GM23338 (cell line): ENCODE measurements at regions not wholly inside any gene's neighbourhood (a gene's known extent, or its start where the extent isn't known, plus 50 kb on each side); places are given as distances from the start of the nearest gene placed in this dataset.

ENCODE experiments used
- ATAC-seq: fragments of 200-7000 bp; cut with Tn5 transposase; 3 replicates; pipeline ENCODE4 v1.9.1; 2020
- DNase-seq: peaks from one replicate; pipeline ENCODE4 v3.0.0-alpha.2; 2015; ENCODE audit warnings: low spot score
- H2AFZ ChIP-seq: fragments of 200-600 bp; sonication (generic); 2 replicates; pipeline ENCODE4 v1.8.0; 2016; ENCODE audit warnings: antibody characterized with exemption, mild to moderate bottlenecking, moderate library complexity
- H3F3A ChIP-seq: fragments of 200-600 bp; sonication (generic); replicated peaks from 2 replicates; pipeline ENCODE4 v1.8.0; 2017; ENCODE audit warnings: antibody characterized with exemption, mixed run types, low read depth
- H3K27ac ChIP-seq: fragments of 200-600 bp; sonication (generic); 2 replicates; pipeline ENCODE4 v1.6.1; 2016; ENCODE audit warnings: low read depth
- H3K27me3 ChIP-seq: fragments of 200-600 bp; sonication (generic); 2 replicates; pipeline ENCODE4 v1.8.0; 2016; ENCODE audit warnings: mild to moderate bottlenecking, mixed run types, moderate library complexity; ENCODE audit not compliant: insufficient read depth
- H3K36me3 ChIP-seq: fragments of 200-600 bp; sonication (generic); 2 replicates; pipeline ENCODE4 v1.8.0; 2016; ENCODE audit warnings: mild to moderate bottlenecking; ENCODE audit not compliant: insufficient read depth
- H3K4me1 ChIP-seq: fragments of 200-600 bp; sonication (generic); 2 replicates; pipeline ENCODE4 v1.8.0; 2016; ENCODE audit warnings: mild to moderate bottlenecking, moderate library complexity; ENCODE audit not compliant: insufficient read depth
- H3K4me2 ChIP-seq: fragments of 200-600 bp; sonication (generic); 2 replicates; pipeline ENCODE4 v1.7.1; 2017; ENCODE audit warnings: mixed run types
- H3K4me3 ChIP-seq: fragments of 200-600 bp; sonication (generic); 2 replicates; pipeline ENCODE4 v1.6.1; 2016; ENCODE audit warnings: mixed run types
- H3K79me2 ChIP-seq: fragments of 200-600 bp; sonication (generic); replicated peaks from 2 replicates; pipeline ENCODE4 v1.8.0; 2017; ENCODE audit warnings: mild to moderate bottlenecking; ENCODE audit not compliant: insufficient read depth
- H3K9me2 ChIP-seq: fragments of 200-600 bp; sonication (generic); 2 replicates; pipeline ENCODE4 v1.8.0; 2017; ENCODE audit not compliant: insufficient read depth
- H4K20me1 ChIP-seq: fragments of 200-600 bp; sonication (generic); replicated peaks from 2 replicates; pipeline ENCODE4 v1.8.0; 2017; ENCODE audit warnings: mild to moderate bottlenecking; ENCODE audit not compliant: insufficient read depth
- H3K27ac Mint-ChIP-seq: 2 replicates; pipeline ENCODE4 v1.8.0; 2020; ENCODE audit warnings: inconsistent platforms, mild to moderate bottlenecking, moderate library complexity, mixed read lengths
- H3K27me3 Mint-ChIP-seq: 3 replicates; pipeline ENCODE4 v1.8.0; 2022; ENCODE audit warnings: low read depth, mild to moderate bottlenecking, moderate library complexity, mixed read lengths, inconsistent platforms; ENCODE audit not compliant: insufficient read depth, poor library complexity
- H3K36me3 Mint-ChIP-seq: 3 replicates; pipeline ENCODE4 v1.8.0; 2021; ENCODE audit warnings: low read depth, mild to moderate bottlenecking, inconsistent platforms, moderate library complexity, mixed read lengths
- H3K4me1 Mint-ChIP-seq: 3 replicates; pipeline ENCODE4 v1.8.0; 2020; ENCODE audit warnings: mild to moderate bottlenecking, inconsistent platforms, mixed read lengths
- H3K4me3 Mint-ChIP-seq: 3 replicates; pipeline ENCODE4 v1.8.0; 2021; ENCODE audit warnings: moderate library complexity, mild to moderate bottlenecking, inconsistent platforms, mixed read lengths
- H3K9me3 Mint-ChIP-seq: 3 replicates; pipeline ENCODE4 v1.8.0; 2020; ENCODE audit warnings: moderate library complexity, mild to moderate bottlenecking, inconsistent platforms, mixed read lengths
- CREB1 ChIP-seq: fragments of 250-450 bp; sonication (Bioruptor Pico); IDR thresholded peaks from 2 replicates; pipeline ENCODE4 v1.5.0; 2020; ENCODE audit warnings: low read depth, mild to moderate bottlenecking, moderate library complexity
- CTCF ChIP-seq, 2 experiments: fragments of 200-600 bp in 1 of 2; sonication (generic) in 1 of 2; conservative IDR thresholded peaks; 2 replicates each; pipeline versions ENCODE4 v1.5.1 to v1.6.1; 2016 to 2017; ENCODE audit warnings: antibody characterized with exemption in 2 of 2, low read depth in 2 of 2, mild to moderate bottlenecking in 2 of 2, moderate library complexity in 1 of 2
- ETS1 ChIP-seq: IDR thresholded peaks from 2 replicates; pipeline ENCODE4 v1.6.1; 2016; ENCODE audit warnings: antibody characterized with exemption
- EZH2 ChIP-seq: fragments of 200-600 bp; sonication (generic); IDR thresholded peaks from one replicate; pipeline ENCODE4 v1.8.0; 2017; ENCODE audit warnings: antibody characterized with exemption, mild to moderate bottlenecking, low read depth; ENCODE audit not compliant: unreplicated experiment
- EZH2phosphoT487 ChIP-seq: fragments of 200-600 bp; sonication (generic); IDR thresholded peaks from one replicate; pipeline ENCODE4 v1.8.1; 2018; ENCODE audit warnings: antibody characterized with exemption; ENCODE audit not compliant: unreplicated experiment
- JUNB ChIP-seq: IDR thresholded peaks from one replicate; pipeline ENCODE4 v1.6.1; 2016; ENCODE audit warnings: antibody characterized with exemption; ENCODE audit not compliant: unreplicated experiment
- POLR2AphosphoS5 ChIP-seq: IDR thresholded peaks from 2 replicates; pipeline ENCODE4 v1.6.1; 2016; ENCODE audit warnings: antibody characterized with exemption, low read depth
- REST ChIP-seq: IDR thresholded peaks from one replicate; pipeline ENCODE4 v1.6.1; 2018; ENCODE audit warnings: antibody characterized with exemption; ENCODE audit not compliant: unreplicated experiment
- STAT1 ChIP-seq: IDR thresholded peaks from one replicate; pipeline ENCODE4 v1.6.1; 2016; ENCODE audit warnings: antibody characterized with exemption; ENCODE audit not compliant: unreplicated experiment
- ZNF114 ChIP-seq: fragments of 250-450 bp; sonication (Bioruptor Pico); IDR thresholded peaks from 2 replicates; pipeline ENCODE4 v1.5.0; 2020; ENCODE audit warnings: mild to moderate bottlenecking, moderate library complexity

- DNase-seq: peak; percentile 66
- Mint-ChIP-seq H3K4me1 (no peaks in the 10 kb centered on the region), H3K27me3 (no peaks in the 10 kb centered on the region), H3K4me3 (no peak overlapping the region), H3K36me3 (no peaks in the 10 kb centered on the region; the same call in 2 of the 3 replicates), H3K9me3 (no peaks in the 10 kb centered on the region), H3K27ac (no peak overlapping the region)
- Histone ChIP-seq H3K9me2 (no peaks in the 10 kb centered on the region), H3K36me3 (no peaks in the 10 kb centered on the region), H3K4me1 (no peaks in the 10 kb centered on the region), H3F3A (no peaks in the 10 kb centered on the region), H3K27me3 (no peaks in the 10 kb centered on the region), H2AFZ (no peak overlapping the region), H3K27ac (no peak overlapping the region), H3K4me2 (no peak overlapping the region), H3K4me3 (no peak overlapping the region), H3K79me2 (no peaks in the 10 kb centered on the region), H4K20me1 (no peaks in the 10 kb centered on the region)
- TF ChIP-seq JUNB (no peak), CTCF (conservative IDR thresholded peaks at IDR 0.05; ENCODE audit: low read depth in 2 of 2) (peak; percentile 72 to 81), POLR2AphosphoS5 (no peak), EZH2 (no peak), ZNF114 (CRISPR knock-in tag) (no peak), EZH2phosphoT487 (no peak), ETS1 (no peak), REST (no peak)
- peak; percentile 83 for ATAC-seq
Measured at GRCh38 chr4:35151816-35152572, 1092.3 kb downstream of the ARAP2 start.

GRCh38 chr4:35163168-35163567 lies 1081.1 kb downstream of the ARAP2 start:
- Histone ChIP-seq H3K4me2 (no peak overlapping the region), H3K27me3 (no peaks in the 10 kb centered on the region), H3K79me2 (no peaks in the 10 kb centered on the region), H3K36me3 (no peaks in the 10 kb centered on the region), H3F3A (no peaks in the 10 kb centered on the region), H3K4me3 (no peak overlapping the region), H2AFZ (no peak overlapping the region), H4K20me1 (no peaks in the 10 kb centered on the region), H3K4me1 (no peaks in the 10 kb centered on the region), H3K9me2 (no peaks in the 10 kb centered on the region), H3K27ac (no peak overlapping the region)
- no peak overlapping the region for H3K4me3 Mint-ChIP-seq
- H3K36me3 Mint-ChIP-seq: no peaks in the 10 kb centered on the region
- peak; percentile 9 for DNase-seq
- no peaks in the 10 kb centered on the region for H3K9me3 Mint-ChIP-seq
- peak; percentile 52 for ATAC-seq
- peaks cover 3% of the 10 kb centered on the region; the same call in 2 of the 3 replicates for H3K4me1 Mint-ChIP-seq
- no peak overlapping the region for H3K27ac Mint-ChIP-seq
- H3K27me3 Mint-ChIP-seq: no peaks in the 10 kb centered on the region
- TF ChIP-seq ZNF114 (CRISPR knock-in tag): no peak
- TF ChIP-seq CREB1 (CRISPR knock-in tag): no peak
- no peak for TF ChIP-seq STAT1
- TF ChIP-seq JUNB: no peak
- TF ChIP-seq ETS1: no peak
